GM12878 (cell line): ENCODE measurements at regions not wholly inside any gene's neighbourhood (a gene's known extent, or its start where the extent isn't known, plus 50 kb on each side); places are given as distances from the start of the nearest gene placed in this dataset.

ENCODE experiments used
- ATAC-seq: fragments of 200-7000 bp; cut with Tn5 transposase; 3 replicates; pipeline ENCODE4 v1.9.1; 2020; ENCODE audit warnings: mild to moderate bottlenecking, moderate library complexity
- BruUV-seq: library from RNA; stranded (reverse); fragments of 400-500 nt; replicated peaks from 2 replicates; lab custom pipeline; 2021; lab: Mats Ljungman, UMichigan
- CTCF ChIA-PET: fragments of 300-600 bp; sonication (Branson Sonifier 250); formaldehyde crosslinking; extraction: SDS; loops from one replicate; lab custom pipeline; 2021; ENCODE audit warnings: inconsistent platforms; lab: Yijun Ruan, JAX
- POLR2A ChIA-PET: fragments of 350-600 bp; formaldehyde crosslinking; extraction: SDS; loops from one replicate; lab custom pipeline; 2021; ENCODE audit warnings: inconsistent platforms; lab: Charles Lee
- RAD21 ChIA-PET: fragments of 300-600 bp; sonication (Branson Sonifier 250); formaldehyde crosslinking; loops from one replicate; lab custom pipeline; 2023; ENCODE audit warnings: antibody characterized with exemption; ENCODE audit not compliant: unreplicated experiment; lab: Charles Lee
- SMC1A ChIA-PET: fragments of 300-600 bp; sonication (Branson Sonifier 250); formaldehyde crosslinking; loops from one replicate; lab custom pipeline; 2023; ENCODE audit not compliant: unreplicated experiment, uncharacterized antibody; lab: Charles Lee
- DNase-seq: peaks from one replicate; pipeline ENCODE4 v3.0.0-alpha.2; 2011; ENCODE audit warnings: low read depth, low spot score
- FAIRE-seq: peaks from 3 replicates; lab custom pipeline; 2011; peaks lifted over from hg19 to GRCh38; lab: Jason Lieb, UNC
- H2AFZ ChIP-seq: 2 replicates; pipeline ENCODE4 v1.6.0; 2011; ENCODE audit warnings: low read depth, low read length, control low read depth; ENCODE audit not compliant: control insufficient read depth
- H3K27ac ChIP-seq: 2 replicates; pipeline ENCODE4 v1.5.1; 2011; ENCODE audit warnings: control low read depth; ENCODE audit not compliant: control insufficient read depth, insufficient read depth
- H3K27me3 ChIP-seq, 2 experiments: replicated peaks in 1 of 2; 2 replicates each; pipeline versions ENCODE4 v1.6.0 to v1.6.1; 2011; ENCODE audit warnings: low read length in 1 of 2; ENCODE audit not compliant: control insufficient read depth in 2 of 2, insufficient read depth in 2 of 2
- H3K36me3 ChIP-seq, 2 experiments: 2 replicates each; pipeline ENCODE4 v1.5.1; 2011; ENCODE audit warnings: low read length in 1 of 2; ENCODE audit not compliant: control insufficient read depth in 2 of 2, insufficient read depth in 2 of 2
- H3K4me1 ChIP-seq: 2 replicates; pipeline ENCODE4 v1.6.1; 2011; ENCODE audit warnings: mild to moderate bottlenecking, low read length, moderate library complexity, mixed read lengths; ENCODE audit not compliant: control insufficient read depth, insufficient read depth
- H3K4me2 ChIP-seq: 2 replicates; pipeline ENCODE4 v1.6.0; 2011; ENCODE audit warnings: control low read depth; ENCODE audit not compliant: control insufficient read depth, insufficient read depth
- H3K4me3 ChIP-seq: fragments of 200-600 bp; sonication (generic); 2 replicates; pipeline ENCODE4 v1.5.1; 2016
- H3K79me2 ChIP-seq: 2 replicates; pipeline ENCODE4 v1.6.0; 2011; ENCODE audit warnings: low read length; ENCODE audit not compliant: control insufficient read depth, insufficient read depth
- H3K9ac ChIP-seq: 2 replicates; pipeline ENCODE4 v1.8.0; 2011; ENCODE audit warnings: low read length, control low read depth, mixed read lengths; ENCODE audit not compliant: control insufficient read depth, insufficient read depth
- H3K9me3 ChIP-seq: replicated peaks from 3 replicates; pipeline ENCODE4 v1.5.1; 2011; ENCODE audit warnings: mild to moderate bottlenecking, low read length; ENCODE audit not compliant: control insufficient read depth, insufficient read depth
- H4K20me1 ChIP-seq: 2 replicates; pipeline ENCODE4 v1.6.0; 2011; ENCODE audit not compliant: control insufficient read depth, insufficient read depth
- EED ChIP-seq: sonication (generic); IDR thresholded peaks from 2 replicates; pipeline ENCODE4 v1.6.1; 2016; ENCODE audit warnings: antibody characterized with exemption, low read depth
- EZH2 ChIP-seq: IDR thresholded peaks from 2 replicates; pipeline ENCODE4 v1.6.1; 2012; ENCODE audit warnings: low read depth, mild to moderate bottlenecking, control low read depth, inconsistent platforms, low read length, borderline replicate concordance; ENCODE audit not compliant: control insufficient read depth
- FOS ChIP-seq: IDR thresholded peaks from 3 replicates; pipeline ENCODE4 v1.6.1; 2011; ENCODE audit warnings: borderline replicate concordance; ENCODE audit not compliant: insufficient read length; ENCODE audit errors: extremely low read depth
- IRF4 ChIP-seq: IDR thresholded peaks from 2 replicates; pipeline ENCODE4 v1.6.1; 2011; ENCODE audit warnings: low read depth, low read length
- MYB ChIP-seq: fragments of 150-350 bp; IDR thresholded peaks from 2 replicates; pipeline ENCODE4 v1.6.1; 2014; ENCODE audit warnings: mild to moderate bottlenecking, low read depth, low read length, borderline replicate concordance
- NFYB ChIP-seq: IDR thresholded peaks from 2 replicates; pipeline ENCODE4 v1.6.1; 2011; ENCODE audit warnings: low read depth, mild to moderate bottlenecking, low read length, improper control_type of control experiment, moderate library complexity; ENCODE audit not compliant: insufficient read depth
- NR2C2 ChIP-seq: IDR thresholded peaks from 2 replicates; pipeline ENCODE4 v1.6.1; 2011; ENCODE audit warnings: borderline replicate concordance, low read depth; ENCODE audit not compliant: control insufficient read depth, insufficient read length
- RELB ChIP-seq: fragments of 450-650 bp; IDR thresholded peaks from 2 replicates; pipeline ENCODE4 v1.6.1; 2017; ENCODE audit warnings: low read depth, mild to moderate bottlenecking, moderate library complexity
- RFX5 ChIP-seq: IDR thresholded peaks from 2 replicates; pipeline ENCODE4 v1.6.1; 2011; ENCODE audit warnings: low read depth, low read length, improper control_type of control experiment
- WGBS: methylation state at CpG from one replicate; pipeline ENCODE4 v1.1.6; 2016; ENCODE audit warnings: low lambda C conversion rate; ENCODE audit not compliant: insufficient replicate concordance, insufficient coverage; ENCODE audit errors: missing lambda C conversion rate; 5-methylcytosine and 5-hydroxymethylcytosine counted together
- in situ Hi-C: fragments of 300-500 bp; cut with MboI; formaldehyde crosslinking; loops from 9 replicates; pipeline ENCODE4 v1.14.3; 2018; ENCODE audit warnings: mixed read lengths
- intact Hi-C: fragments of 100-400 bp; cut with micrococcal nuclease; formaldehyde crosslinking; loops from one replicate; pipeline ENCODE4 v1.14.2; 2022; ENCODE audit not compliant: unreplicated experiment
- TF ChIP-seq, protein P1 (sequence below): IDR thresholded peaks from 2 replicates; pipeline ENCODE4 v1.6.1; 2012; ENCODE audit warnings: mild to moderate bottlenecking, low read depth, low read length
- TF ChIP-seq, protein P2 (sequence below): IDR thresholded peaks from 2 replicates; pipeline ENCODE4 v1.6.1; 2011; ENCODE audit warnings: low read depth, mild to moderate bottlenecking, low read length, moderate library complexity, borderline replicate concordance; ENCODE audit errors: extremely low read depth

DNA sequence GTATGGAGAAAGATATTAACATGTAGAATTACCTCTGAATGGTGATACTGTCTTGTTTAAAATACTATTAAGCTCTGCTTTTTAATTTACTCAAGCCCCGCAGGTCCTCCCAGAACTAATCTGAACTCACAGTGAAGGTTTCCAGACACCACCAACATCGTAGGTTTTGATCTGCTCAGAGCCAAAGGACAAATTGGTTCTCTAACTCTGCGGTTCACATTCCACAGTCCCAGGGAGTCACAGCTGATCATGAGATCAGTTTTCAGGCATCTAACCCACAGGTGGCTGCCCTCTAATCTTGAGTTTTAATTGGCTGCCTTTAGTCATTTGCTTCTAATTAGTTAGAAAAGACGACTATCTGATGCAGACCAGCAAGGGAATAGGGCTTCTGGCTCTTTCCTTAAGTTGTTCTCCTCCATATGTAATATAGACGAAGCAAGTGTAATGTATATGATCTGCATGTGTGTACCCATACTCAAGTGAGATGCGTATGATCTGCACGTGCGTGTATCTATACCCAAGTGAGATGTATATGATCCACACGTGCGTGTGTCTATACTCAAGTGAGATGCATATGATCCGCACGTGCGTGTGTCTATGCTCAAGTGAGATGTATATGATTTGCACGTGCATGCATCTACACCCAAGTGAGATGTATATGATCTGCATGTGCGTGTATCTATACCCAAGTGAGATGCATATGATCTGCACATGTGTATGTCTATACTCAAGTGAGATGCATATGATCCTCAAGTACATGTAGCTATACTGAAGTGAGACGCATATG is 331.5 kb upstream of the NPVF start:
- Histone ChIP-seq H3K9me3 (no peaks in the 10 kb centered on the region), H3K4me3 (no peak overlapping the region), H3K9ac (no peak overlapping the region), H3K4me1 (no peaks in the 10 kb centered on the region), H3K27ac (no peak overlapping the region), H3K36me3 (no peaks in the 10 kb centered on the region), H3K4me2 (no peak overlapping the region), H2AFZ (no peak overlapping the region), H4K20me1 (no peaks in the 10 kb centered on the region), H3K27me3 (peaks cover 1 to 3% of the 10 kb centered on the region in 2 experiments; a peak in 2 of 4 replicates), H3K79me2 (no peaks in the 10 kb centered on the region)
- DNase-seq (no peak), FAIRE-seq (no peak), ATAC-seq (no peak)
- RAD21 ChIA-PET, result interaction anchor here (1.1 kb wide), 1 partner anchor 169 kb away, joined by 3 read pairs; no protein-coding TSS in a partner anchor
- CTCF ChIA-PET, result interaction anchor here (0.7 kb wide), 1 partner anchor 300 kb away, joined by 3 read pairs; no protein-coding TSS in a partner anchor
- 64% methylated on average over 16 of the region's 16 CpGs for WGBS
- SMC1A ChIA-PET, result interaction anchor here (0.9 kb wide), 1 partner anchor 288 kb away, joined by 3 read pairs; no protein-coding TSS in a partner anchor
- in situ Hi-C loops (loop anchor here (5.0 to 25.0 kb wide), 2 partner anchors 172 to 297 kb away; no protein-coding TSS in a partner anchor), intact Hi-C loops (no loop called here)
- no TSS peak for BruUV-seq
- POLR2A ChIA-PET, result no interaction called here
- TF ChIP-seq NR2C2, result no peak
- no peak for TF ChIP-seq NFYB
- TF ChIP-seq RELB, result no peak
- TF ChIP-seq, protein P1, sequence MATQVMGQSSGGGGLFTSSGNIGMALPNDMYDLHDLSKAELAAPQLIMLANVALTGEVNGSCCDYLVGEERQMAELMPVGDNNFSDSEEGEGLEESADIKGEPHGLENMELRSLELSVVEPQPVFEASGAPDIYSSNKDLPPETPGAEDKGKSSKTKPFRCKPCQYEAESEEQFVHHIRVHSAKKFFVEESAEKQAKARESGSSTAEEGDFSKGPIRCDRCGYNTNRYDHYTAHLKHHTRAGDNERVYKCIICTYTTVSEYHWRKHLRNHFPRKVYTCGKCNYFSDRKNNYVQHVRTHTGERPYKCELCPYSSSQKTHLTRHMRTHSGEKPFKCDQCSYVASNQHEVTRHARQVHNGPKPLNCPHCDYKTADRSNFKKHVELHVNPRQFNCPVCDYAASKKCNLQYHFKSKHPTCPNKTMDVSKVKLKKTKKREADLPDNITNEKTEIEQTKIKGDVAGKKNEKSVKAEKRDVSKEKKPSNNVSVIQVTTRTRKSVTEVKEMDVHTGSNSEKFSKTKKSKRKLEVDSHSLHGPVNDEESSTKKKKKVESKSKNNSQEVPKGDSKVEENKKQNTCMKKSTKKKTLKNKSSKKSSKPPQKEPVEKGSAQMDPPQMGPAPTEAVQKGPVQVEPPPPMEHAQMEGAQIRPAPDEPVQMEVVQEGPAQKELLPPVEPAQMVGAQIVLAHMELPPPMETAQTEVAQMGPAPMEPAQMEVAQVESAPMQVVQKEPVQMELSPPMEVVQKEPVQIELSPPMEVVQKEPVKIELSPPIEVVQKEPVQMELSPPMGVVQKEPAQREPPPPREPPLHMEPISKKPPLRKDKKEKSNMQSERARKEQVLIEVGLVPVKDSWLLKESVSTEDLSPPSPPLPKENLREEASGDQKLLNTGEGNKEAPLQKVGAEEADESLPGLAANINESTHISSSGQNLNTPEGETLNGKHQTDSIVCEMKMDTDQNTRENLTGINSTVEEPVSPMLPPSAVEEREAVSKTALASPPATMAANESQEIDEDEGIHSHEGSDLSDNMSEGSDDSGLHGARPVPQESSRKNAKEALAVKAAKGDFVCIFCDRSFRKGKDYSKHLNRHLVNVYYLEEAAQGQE, result no peak
- TF ChIP-seq FOS, result no peak
- TF ChIP-seq EED, result no peak
- no peak for TF ChIP-seq EZH2
- TF ChIP-seq RFX5, result no peak
- TF ChIP-seq, protein P2, sequence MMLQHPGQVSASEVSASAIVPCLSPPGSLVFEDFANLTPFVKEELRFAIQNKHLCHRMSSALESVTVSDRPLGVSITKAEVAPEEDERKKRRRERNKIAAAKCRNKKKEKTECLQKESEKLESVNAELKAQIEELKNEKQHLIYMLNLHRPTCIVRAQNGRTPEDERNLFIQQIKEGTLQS, result no peak
- no peak for TF ChIP-seq IRF4
- TF ChIP-seq MYB, result no peak
